Stimulated activated effector memory CD8-positive, alpha-beta T cell treated with anti-CD3 and anti-CD28 coated beads, Interleukin-12 subunit alpha, Interleukin-12 subunit beta, amount 100 ng/mL, for 72 hours (primary cell): ENCODE measurements at regions not wholly inside any gene's neighbourhood (a gene's known extent, or its start where the extent isn't known, plus 50 kb on each side); places are given as distances from the start of the nearest gene placed in this dataset.
"Not testable (repeated sequence)": the region's sequence is repeated elsewhere in the genome, so short reads cannot be mapped to it uniquely, and the experiment has no call there.

Experiments
- ATAC-seq: fragments of 150-1000 bp; cut with Tn5 transposase; 2 replicates; pipeline ENCODE4 v1.10.0; 2021
- DNase-seq, 2 donors: peaks; one replicate each; pipeline ENCODE4 v3.0.0; 2021 to 2022; ENCODE audit warnings: low spot score in 2 of 2
- H3K27ac Mint-ChIP-seq: one replicate; pipeline ENCODE4 v1.8.0; 2022; ENCODE audit warnings: mild to moderate bottlenecking, mixed read lengths
- H3K36me3 Mint-ChIP-seq: one replicate; pipeline ENCODE4 v1.8.0; 2022; ENCODE audit warnings: mild to moderate bottlenecking, mixed read lengths
- H3K4me1 Mint-ChIP-seq: one replicate; pipeline ENCODE4 v1.8.0; 2022; ENCODE audit warnings: mixed read lengths
- H3K4me3 Mint-ChIP-seq: one replicate; pipeline ENCODE4 v1.8.0; 2022; ENCODE audit warnings: mild to moderate bottlenecking, mixed read lengths
- H3K9me3 Mint-ChIP-seq: one replicate; pipeline ENCODE4 v1.8.0; 2022; ENCODE audit warnings: mixed read lengths

- DNase-seq (no peak), ATAC-seq (peak; percentile 34)
- no peaks in the 10 kb centered on the region for H3K9me3 Mint-ChIP-seq
- no peaks in the 10 kb centered on the region for H3K4me1 Mint-ChIP-seq
- H3K4me3 Mint-ChIP-seq = no peak overlapping the region
- H3K27ac Mint-ChIP-seq = no peak overlapping the region
- H3K36me3 Mint-ChIP-seq = peaks cover 4% of the 10 kb centered on the region
Measured at GRCh38 chr3:113377158-113377557, 64.1 kb downstream of the CFAP44 start.

GRCh38 chr3:113374078-113374477 lies 67.2 kb downstream of the CFAP44 start:
- no peak for DNase-seq
- H3K9me3 Mint-ChIP-seq = no peaks in the 10 kb centered on the region
- no peak overlapping the region for H3K4me3 Mint-ChIP-seq
- no peaks in the 10 kb centered on the region for H3K4me1 Mint-ChIP-seq
- ATAC-seq = no peak
- no peak overlapping the region for H3K27ac Mint-ChIP-seq
- no peaks in the 10 kb centered on the region for H3K36me3 Mint-ChIP-seq

GRCh38 chr3:113366800-113367199 lies 74.5 kb downstream of the CFAP44 start:
- not testable (repeated sequence) for H3K4me3 Mint-ChIP-seq, DNase-seq, H3K9me3 Mint-ChIP-seq, H3K36me3 Mint-ChIP-seq, H3K4me1 Mint-ChIP-seq, ATAC-seq, H3K27ac Mint-ChIP-seq

- not testable (repeated sequence) for H3K36me3 Mint-ChIP-seq, H3K9me3 Mint-ChIP-seq, H3K4me1 Mint-ChIP-seq, H3K4me3 Mint-ChIP-seq, H3K27ac Mint-ChIP-seq, ATAC-seq, DNase-seq
Measured at GRCh38 chr3:113355340-113355739, 86.0 kb downstream of the CFAP44 start.

GRCh38 chr3:113354307-113354706 lies 87.0 kb downstream of the CFAP44 start:
- Mint-ChIP-seq H3K9me3 (no peaks in the 10 kb centered on the region), H3K36me3 (no peaks in the 10 kb centered on the region), H3K4me3 (no peak overlapping the region), H3K27ac (no peak overlapping the region), H3K4me1 (no peaks in the 10 kb centered on the region)
- ATAC-seq (no peak), DNase-seq (no peak)

- Mint-ChIP-seq H3K4me3 (no peak overlapping the region), H3K9me3 (no peaks in the 10 kb centered on the region), H3K36me3 (no peaks in the 10 kb centered on the region), H3K4me1 (no peaks in the 10 kb centered on the region), H3K27ac (no peak overlapping the region)
- DNase-seq (no peak), ATAC-seq (no peak)
Measured at GRCh38 chr3:113353678-113354077, 87.6 kb downstream of the CFAP44 start.

GRCh38 chr3:113340785-113341184 lies 100.5 kb downstream of the CFAP44 start:
- DNase-seq = no peak
- H3K4me1 Mint-ChIP-seq = no peaks in the 10 kb centered on the region
- no peaks in the 10 kb centered on the region for H3K9me3 Mint-ChIP-seq
- no peak overlapping the region for H3K4me3 Mint-ChIP-seq
- no peak for ATAC-seq
- no peaks in the 10 kb centered on the region for H3K36me3 Mint-ChIP-seq
- H3K27ac Mint-ChIP-seq = no peak overlapping the region

GRCh38 chr3:113339616-113340244 lies 101.6 kb downstream of the CFAP44 start:
- no peaks in the 10 kb centered on the region for H3K9me3 Mint-ChIP-seq
- no peaks in the 10 kb centered on the region for H3K36me3 Mint-ChIP-seq
- no peaks in the 10 kb centered on the region for H3K4me1 Mint-ChIP-seq
- H3K27ac Mint-ChIP-seq = no peak overlapping the region
- no peak for ATAC-seq
- H3K4me3 Mint-ChIP-seq = no peak overlapping the region
- DNase-seq = no peak
